ENCODE measurements at regions not wholly inside any gene's neighbourhood (a gene's known extent, or its start where the extent isn't known, plus 50 kb on each side); places are given as distances from the start of the nearest gene placed in this dataset.

DNA sequence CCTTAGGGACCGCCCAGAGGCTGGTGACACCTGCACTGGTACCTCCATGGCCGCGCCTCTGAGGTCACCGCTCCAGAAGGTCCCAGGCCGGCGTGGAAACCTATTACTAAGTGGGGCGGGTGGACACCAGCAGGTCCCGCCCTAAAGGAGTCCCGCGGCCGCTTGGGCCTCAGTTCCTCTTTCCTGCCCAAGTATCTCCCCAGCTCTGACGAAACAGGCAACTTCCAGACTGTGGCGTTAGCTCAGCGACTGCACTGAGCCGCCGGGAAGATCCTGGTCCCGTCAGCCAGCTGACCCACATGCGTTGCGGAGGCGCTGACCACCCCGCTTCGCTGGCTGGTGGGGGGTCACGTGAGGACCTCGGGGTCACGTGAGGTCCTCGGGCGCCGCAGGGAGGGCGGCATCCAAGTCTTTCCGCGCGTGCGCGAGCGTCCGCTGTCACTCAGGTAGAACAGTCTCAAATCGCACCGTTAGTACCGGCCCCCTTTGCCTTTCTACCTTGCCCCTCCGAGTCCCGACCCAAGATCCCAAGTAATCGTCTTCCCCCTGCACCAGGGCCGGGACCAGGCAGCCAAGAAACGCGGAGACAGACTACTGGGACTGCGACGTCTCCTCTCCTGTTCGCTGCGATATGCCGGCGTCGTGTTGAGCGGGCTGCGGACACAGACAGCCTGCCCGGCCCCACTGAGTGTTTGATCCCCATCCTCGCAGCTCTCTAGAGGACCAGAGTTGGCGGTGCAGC is 53.7 kb upstream of the KDM4C start:
- peak; percentile 93 for DNase-seq

GRCh38 chr9:6702707-6703106 is 55.1 kb upstream of the KDM4C start:
- no peak for DNase-seq

GRCh38 chr9:6696178-6696577 is 50.6 kb upstream of the GLDC start:
- DNase-seq, result no peak

GRCh38 chr9:6695121-6695814 is 49.7 kb upstream of the GLDC start:
- DNase-seq, result no peak
